Putamen (tissue), 1 donor: ENCODE measurements at regions not wholly inside any gene's neighbourhood (a gene's known extent, or its start where the extent isn't known, plus 50 kb on each side); places are given as distances from the start of the nearest gene placed in this dataset.
"Not testable (repeated sequence)": the region's sequence is repeated elsewhere in the genome, so short reads cannot be mapped to it uniquely, and the experiment has no call there.

Experiments used
- DNase-seq: peaks from one replicate; pipeline ENCODE4 v3.0.0-alpha.2; 2016; ENCODE audit warnings: low spot score

- no peak for DNase-seq
Observed at GRCh38 chr20:1825938-1826445, 69.2 kb upstream of the SIRPA start.

DNA sequence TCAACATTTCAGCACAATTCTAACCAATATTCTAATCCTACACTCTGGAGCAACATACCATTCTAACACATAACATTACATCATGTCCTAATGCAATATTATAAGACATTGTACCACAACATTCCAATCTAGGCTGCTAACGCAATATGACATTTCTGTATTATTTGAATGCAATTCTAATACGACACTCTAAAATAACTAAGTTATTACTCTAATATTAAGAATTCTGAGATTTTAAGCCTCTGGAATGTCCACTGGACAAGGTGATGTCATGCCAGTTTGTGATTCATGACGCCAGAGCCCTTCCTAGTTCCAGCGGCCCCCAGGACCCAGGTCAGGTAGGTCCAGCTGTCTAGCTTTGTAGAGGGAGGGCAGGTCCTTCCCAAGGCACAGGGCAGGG is 69.7 kb upstream of the SIRPA start:
- no peak for DNase-seq

DNA sequence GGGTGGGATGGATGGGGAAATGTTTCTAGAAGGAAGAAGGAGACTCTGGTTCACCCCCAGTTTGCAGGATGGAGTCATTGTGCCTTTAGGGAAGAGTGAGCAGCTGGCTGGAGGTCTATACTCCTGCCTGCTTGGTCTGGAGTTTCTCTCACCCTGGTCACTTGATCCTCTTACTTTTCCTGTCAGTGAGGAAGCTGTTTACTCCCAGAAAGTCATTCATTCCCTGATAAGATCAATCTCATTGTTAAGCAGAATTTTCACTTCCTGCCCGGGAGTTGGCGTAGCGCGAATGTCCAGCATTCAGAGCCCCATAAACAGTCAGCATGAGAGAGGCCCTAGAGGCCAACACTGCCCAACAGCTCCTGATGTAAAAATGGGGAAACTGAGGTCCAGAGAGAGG is 70.4 kb upstream of the SIRPA start:
- no peak for DNase-seq

DNA sequence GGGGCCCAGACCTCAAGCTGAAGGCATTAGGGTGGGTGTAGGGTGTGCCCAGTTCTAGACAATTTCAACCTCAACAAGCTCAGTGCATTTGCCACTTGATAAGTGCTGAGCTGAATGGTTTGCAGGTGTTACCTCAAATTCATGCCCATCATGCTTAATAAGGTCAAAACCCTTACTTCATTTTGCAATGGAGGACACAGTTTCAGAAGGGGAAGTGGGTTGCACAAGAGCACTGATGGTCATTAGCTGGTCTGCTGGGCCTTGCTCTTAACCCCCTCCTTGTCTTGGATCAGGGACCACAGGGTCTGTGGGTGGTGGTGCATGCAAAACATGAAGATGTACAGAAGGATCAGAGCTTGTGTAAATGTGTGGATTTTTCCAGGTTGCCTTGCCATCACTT is 71.0 kb upstream of the SIRPA start:
- DNase-seq: no peak

- no peak for DNase-seq
Observed at GRCh38 chr20:1823450-1823844, 71.8 kb upstream of the SIRPA start.

DNA sequence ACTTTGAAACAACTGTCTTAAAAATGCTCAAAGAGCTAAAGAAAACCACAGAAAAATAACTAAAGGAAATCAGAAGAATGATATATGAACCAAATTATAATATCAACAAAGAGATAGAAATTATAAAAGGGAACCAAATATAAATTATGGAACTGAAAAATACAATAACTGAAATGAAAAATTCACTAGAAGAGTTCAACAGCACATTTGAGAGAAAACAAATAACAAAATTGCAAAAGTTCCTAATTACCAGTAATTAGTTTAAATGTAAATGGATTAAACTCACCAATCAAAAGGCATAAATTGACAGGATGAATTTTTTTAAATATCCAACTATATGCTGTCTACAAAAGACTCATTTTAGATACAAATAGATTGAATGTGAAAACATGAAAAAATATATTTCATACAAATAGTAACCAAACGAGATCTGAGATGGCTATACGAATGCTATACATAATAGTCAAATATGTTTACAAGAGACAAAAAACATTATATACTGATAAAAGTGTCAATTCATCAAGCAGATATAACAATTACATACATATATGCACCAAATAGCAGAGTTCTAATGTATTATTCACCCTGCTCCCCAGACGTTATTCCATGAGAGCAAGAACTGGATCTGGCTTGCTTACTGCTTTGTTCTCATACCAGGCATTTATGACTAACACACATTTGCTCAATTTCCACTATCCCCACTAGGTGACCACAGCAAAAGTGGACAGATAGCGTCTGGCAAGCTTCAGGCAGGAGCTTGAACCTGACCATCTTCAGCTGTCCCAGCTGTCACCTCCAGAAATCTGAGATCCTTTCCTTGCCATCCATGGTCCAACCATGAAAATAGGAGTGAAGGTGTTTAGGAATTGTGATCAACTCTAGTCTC is 72.4 kb upstream of the SIRPA start:
- DNase-seq: no peak

DNA sequence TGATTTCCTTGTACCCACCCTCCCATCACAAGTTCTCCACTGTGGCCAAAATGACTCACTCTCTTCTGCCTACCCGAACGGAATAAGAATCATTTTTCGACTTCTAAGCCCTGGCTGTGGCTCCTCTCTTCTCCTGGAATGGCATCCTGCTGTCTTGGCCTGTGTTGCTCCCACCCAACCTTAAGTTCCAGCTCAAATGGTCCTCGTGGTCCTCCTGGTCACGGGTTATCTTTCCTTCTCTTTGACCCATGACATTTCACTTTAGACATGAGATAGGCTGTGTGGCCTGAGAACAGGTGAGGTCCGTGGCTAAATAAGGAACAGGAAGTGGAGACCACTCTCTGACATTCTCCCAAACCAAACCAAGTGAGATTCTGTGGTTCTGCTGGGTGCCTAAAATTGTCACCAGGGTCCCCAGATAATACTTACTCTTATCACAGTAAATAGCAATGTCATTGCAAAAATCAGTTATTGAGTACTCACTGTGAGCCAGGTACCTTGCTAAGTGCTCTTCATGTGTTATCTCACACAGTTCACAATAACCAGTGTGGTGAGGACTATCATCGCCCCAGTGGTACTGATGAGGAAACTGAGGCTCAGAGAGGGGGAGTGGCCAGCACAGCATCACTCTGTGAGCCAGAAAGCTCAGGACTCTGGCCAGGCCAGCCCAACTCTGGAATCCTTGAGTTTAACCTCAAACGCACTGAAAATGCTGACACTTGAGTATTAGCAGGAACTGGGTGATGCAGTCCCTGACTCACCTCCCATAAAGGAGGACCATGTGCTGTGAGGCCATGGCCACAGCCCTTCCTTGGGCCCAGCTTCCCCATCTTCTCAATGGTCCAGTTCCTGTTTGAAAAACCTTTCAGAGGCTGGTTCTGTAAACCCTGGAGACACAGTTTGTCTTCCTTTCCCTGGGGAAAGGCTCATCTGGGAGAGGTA is 74.8 kb upstream of the SIRPA start:
- no peak for DNase-seq

DNA sequence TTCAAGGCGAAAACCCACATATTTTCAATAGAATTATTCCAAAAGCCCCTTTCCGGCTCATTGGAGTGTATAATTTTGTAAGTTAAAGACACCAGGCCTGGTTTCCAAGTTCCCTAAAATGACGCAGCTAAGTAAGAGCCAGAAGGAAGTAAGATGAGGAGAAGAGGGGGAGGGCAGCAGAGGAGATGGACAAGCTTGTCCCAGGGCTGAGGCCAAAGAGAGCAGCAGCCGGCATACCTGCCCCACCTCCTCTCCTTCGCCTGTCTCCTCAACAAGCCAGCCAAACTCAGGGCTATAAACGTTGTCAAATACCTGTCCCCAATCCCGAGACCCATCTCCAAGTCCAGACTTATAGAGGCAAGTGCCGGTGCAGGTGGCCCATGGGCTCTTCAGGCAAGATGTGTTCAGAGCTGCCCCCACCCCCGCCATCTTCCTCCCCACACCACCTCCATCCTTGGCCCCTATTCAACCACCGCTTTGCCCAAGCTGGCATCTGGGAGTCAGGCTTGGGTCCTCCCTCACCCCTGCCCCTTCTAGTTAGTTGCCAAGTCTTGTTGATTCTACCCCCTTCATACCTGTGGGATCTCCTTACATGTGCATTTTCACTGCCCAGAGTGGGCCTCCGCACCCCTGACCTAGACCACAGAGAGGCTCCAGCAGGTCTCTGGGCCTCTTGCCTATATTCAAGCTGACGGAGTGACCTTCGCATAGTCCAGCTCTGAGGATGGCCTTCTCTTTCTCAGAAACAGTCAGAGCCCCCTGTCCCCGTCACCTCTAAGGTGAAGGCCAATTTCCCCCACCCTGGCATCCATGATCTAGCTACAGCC is 75.7 kb upstream of the SIRPA start:
- peak; percentile 62 for DNase-seq

DNA sequence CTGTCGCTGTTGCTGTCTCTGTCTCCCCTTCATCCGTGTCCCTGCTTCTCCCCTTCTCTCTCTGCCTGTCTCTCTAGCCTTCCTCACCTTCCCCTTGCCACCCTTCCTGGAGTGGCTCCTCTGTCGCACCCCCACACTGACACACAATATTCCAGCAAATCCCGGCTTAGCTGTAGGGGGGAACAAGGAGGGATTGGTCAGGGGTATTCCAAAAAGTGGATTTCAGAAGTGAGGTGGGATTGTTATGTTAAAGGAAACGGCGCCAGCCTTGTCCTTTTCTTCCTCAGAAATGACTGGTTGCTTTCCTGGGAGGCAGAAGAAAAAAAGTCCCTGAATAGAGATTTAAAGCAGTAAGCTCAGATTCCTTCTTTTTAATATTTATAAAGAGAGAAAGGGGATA is 76.3 kb upstream of the SIRPA start:
- no peak for DNase-seq

- no peak for DNase-seq
Observed at GRCh38 chr20:1818247-1818840, 76.9 kb upstream of the SIRPA start.

- no peak for DNase-seq
Observed at GRCh38 chr20:1817577-1818211, 77.5 kb upstream of the SIRPA start.

- peak; percentile 84 for DNase-seq
Observed at GRCh38 chr20:1816384-1817381, 78.5 kb upstream of the SIRPA start.

DNA sequence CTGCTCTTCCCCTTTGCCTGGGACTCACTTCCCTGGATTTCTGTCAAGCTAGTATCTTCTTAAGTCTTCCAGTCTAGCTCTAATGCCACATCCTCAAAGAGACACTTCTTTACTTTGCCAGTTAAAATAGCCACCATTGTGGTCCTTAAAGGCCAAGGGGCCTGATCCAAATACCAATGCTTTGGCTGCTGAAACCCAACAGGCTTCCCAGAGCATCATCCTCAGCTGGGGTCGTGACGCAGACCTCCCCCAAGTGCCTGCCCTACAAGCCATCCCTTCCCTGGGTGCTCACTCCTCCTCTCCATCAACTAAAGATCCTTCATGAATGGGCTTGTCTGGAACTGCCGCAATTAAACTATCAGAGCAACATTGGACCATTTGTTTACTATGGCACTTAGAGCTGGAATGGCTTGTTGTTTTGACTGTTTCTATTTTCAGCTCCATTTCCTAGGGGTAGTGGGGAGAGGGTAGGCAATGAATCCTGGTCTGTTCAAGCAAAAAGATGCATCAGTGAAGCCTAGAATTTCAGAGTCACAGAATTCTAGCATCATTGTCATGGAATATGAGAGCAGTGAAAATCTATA is 79.6 kb upstream of the SIRPA start:
- peak; percentile 82 for DNase-seq

GRCh38 chr20:1814861-1815260 is 80.3 kb upstream of the SIRPA start:
- not testable (repeated sequence) for DNase-seq

DNA sequence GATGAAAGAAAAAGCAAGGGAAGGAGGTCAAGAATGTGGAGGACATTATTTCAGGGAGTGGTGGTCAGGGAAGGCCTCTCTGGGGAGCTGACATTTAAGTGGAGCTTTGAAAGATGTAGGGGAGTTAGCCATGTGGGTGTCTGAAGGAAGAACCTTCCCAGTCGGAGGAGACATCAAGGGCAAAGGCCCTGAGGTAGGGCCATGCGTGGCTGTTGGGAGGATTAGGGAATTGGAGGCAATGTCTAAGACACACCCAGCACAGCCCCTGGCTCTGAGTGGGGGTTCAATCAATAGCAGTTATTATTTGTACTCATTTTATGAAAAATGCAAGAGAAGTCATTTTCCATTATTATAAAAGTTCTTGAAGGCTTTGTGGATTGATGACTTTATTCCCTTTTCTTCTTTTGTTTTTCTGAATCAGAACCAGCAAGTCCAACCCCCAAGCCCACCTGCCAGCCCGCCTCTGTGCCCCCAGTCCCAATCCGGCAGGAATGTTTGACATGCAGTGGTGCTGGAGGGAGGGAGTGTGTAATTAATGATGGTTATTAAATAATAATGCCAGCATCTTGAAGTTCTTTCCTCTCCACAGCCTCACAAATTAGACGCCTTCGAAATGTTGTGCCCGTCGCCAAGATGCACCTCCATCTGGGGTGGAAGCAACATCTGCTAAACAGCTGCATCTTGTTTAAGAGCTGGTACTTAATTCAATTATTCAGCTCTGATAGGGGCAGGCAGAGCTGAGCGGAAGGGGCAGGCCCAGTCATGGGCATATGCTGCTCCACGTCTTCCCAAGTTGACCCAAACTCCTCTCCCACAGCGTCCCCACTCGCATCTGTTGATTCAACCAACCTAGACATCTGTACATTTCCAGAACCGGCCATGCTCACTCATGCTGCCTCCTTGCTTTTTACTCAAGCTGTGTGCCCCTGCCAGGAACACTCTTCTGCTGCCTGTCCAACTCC is 81.3 kb upstream of the SIRPA start:
- no peak for DNase-seq

DNA sequence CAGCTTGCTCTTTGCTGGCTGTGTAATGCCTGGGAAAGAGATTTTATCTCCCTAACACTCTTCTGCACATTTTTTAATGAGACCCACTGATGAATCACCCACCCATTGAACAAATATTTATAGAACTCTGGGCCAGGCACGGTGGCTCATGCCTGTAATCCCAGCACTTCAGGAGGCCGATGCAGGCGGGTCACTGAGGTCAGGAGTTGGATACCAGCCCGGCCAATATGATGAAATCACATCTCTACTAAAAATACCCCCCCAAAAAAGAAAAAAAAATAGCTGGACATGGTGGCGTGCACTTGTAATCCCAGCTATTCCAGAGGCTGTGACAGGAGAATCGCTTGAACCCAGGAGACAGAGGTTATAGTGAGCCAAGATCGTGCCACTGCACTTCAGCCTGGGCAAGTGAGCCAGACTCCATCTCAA is 82.1 kb upstream of the SIRPA start:
- DNase-seq: no peak

DNA sequence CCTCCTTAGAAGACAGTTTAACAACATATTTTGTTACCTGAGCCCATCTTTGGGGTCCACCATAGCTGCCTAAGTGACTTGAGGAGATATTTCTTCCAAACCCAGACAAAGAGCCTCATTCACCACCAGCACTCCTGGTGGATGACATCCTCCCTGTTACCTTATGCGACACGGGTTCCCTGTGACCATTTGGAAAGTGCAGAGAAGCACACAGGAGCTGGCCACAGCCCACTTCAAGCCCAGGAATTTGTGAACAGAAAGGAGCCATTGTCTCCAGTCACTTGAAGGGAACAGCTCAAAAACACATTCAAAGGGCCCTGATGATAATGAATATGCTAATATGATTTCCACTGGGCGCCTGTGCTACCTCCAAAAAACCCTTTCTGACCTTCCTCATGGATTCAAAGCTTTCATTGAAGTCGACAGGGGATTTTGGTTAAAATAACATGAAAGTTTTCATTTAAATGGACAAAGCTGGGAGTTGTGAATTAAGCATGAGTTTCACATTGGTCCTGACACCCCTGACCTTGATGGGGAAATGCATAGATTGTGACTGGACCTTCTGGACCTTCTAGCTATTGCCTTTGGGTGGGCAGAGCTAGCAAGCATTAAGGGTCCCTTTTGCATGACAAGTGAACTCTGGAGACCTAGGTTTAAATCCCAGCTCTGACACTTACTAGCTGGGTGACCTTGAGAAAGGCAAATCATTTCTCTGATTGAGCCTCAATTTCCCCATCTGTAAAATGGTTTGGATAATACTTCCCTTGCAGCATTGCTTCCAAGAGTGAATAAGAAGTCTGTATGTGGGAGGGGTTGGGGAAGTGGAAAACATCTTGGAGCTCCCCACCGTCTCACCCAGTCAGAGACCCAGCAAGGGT is 83.3 kb upstream of the SIRPA start:
- DNase-seq: peak; percentile 54
